GM12872 (cell line): ENCODE measurements at regions not wholly inside any gene's neighbourhood (a gene's known extent, or its start where the extent isn't known, plus 50 kb on each side); places are given as distances from the start of the nearest gene placed in this dataset.

Source experiments
- CTCF ChIP-seq: IDR thresholded peaks from 3 replicates; pipeline ENCODE4 v1.5.1; 2011; ENCODE audit warnings: low read depth, mild to moderate bottlenecking, low read length, moderate library complexity; ENCODE audit not compliant: insufficient read depth

- TF ChIP-seq CTCF: no peak
Observed at GRCh38 chr3:187473778-187474406, 105.7 kb downstream of the RTP4 start.

GRCh38 chr3:187465503-187465902 is 97.3 kb downstream of the RTP4 start:
- no peak for TF ChIP-seq CTCF

- TF ChIP-seq CTCF: no peak
Observed at GRCh38 chr3:187464682-187465081, 96.5 kb downstream of the RTP4 start.

GRCh38 chr3:187458921-187459320 is 90.7 kb downstream of the RTP4 start:
- TF ChIP-seq CTCF: no peak

GRCh38 chr3:187458383-187458782 is 90.2 kb downstream of the RTP4 start:
- TF ChIP-seq CTCF: no peak

- TF ChIP-seq CTCF: no peak
Observed at GRCh38 chr3:187456250-187456649, 88.1 kb downstream of the RTP4 start.

- no peak for TF ChIP-seq CTCF
Observed at GRCh38 chr3:187454085-187454815, 86.1 kb downstream of the RTP4 start.
